ENCODE measurements at regions not wholly inside any gene's neighbourhood (a gene's known extent, or its start where the extent isn't known, plus 50 kb on each side); places are given as distances from the start of the nearest gene placed in this dataset.

DNA sequence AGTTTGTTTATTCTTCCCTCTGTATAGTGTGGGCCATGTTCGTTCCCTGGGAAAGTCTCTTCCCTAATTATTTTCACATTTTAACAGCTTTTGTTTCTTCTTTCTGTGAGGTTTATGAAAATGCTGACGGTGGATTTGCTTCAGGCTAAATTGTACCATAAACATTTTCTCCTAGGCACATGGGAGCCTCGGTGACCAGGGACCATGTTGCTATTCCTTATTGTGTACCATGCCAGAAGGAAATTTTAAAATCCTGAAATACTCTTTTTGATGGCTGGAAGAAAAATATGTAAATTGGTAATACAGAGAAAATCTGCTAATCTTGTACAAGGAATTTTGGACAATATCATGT lies 230.1 kb upstream of the JUN start:
- peak overlapping the region; percentile 86 for H3K27ac Mint-ChIP-seq (ENCODE audit: unreplicated experiment)
- peaks cover 42% of the 10 kb centered on the region for H3K4me1 Mint-ChIP-seq (ENCODE audit: unreplicated experiment)

GRCh38 chr1:59014827-59015226 lies 231.0 kb upstream of the JUN start:
- no peak overlapping the region for H3K4me3 Mint-ChIP-seq (ENCODE audit: unreplicated experiment)
- no peaks in the 10 kb centered on the region for H3K36me3 Mint-ChIP-seq (ENCODE audit: unreplicated experiment)
- H3K9me3 Mint-ChIP-seq (ENCODE audit: unreplicated experiment), result peaks cover 6% of the 10 kb centered on the region
- H3K4me1 Mint-ChIP-seq (ENCODE audit: unreplicated experiment), result peaks cover 45% of the 10 kb centered on the region
- DNase-seq (ENCODE audit: extremely low spot score, unreplicated experiment), result no peak
- no peak overlapping the region for H3K27ac Mint-ChIP-seq (ENCODE audit: unreplicated experiment)
- TF ChIP-seq, protein P1, sequence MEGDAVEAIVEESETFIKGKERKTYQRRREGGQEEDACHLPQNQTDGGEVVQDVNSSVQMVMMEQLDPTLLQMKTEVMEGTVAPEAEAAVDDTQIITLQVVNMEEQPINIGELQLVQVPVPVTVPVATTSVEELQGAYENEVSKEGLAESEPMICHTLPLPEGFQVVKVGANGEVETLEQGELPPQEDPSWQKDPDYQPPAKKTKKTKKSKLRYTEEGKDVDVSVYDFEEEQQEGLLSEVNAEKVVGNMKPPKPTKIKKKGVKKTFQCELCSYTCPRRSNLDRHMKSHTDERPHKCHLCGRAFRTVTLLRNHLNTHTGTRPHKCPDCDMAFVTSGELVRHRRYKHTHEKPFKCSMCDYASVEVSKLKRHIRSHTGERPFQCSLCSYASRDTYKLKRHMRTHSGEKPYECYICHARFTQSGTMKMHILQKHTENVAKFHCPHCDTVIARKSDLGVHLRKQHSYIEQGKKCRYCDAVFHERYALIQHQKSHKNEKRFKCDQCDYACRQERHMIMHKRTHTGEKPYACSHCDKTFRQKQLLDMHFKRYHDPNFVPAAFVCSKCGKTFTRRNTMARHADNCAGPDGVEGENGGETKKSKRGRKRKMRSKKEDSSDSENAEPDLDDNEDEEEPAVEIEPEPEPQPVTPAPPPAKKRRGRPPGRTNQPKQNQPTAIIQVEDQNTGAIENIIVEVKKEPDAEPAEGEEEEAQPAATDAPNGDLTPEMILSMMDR (IDR thresholded peaks at IDR 0.05), result no peak
- no peaks in the 10 kb centered on the region for H3K27me3 Mint-ChIP-seq (ENCODE audit: unreplicated experiment)

More for the DNA sequence above, 230.1 kb upstream of the JUN start:
- TF ChIP-seq, protein P1 (IDR thresholded peaks at IDR 0.05), result no peak
- Mint-ChIP-seq H3K9me3 (ENCODE audit: unreplicated experiment) (peaks cover 6% of the 10 kb centered on the region), H3K36me3 (ENCODE audit: unreplicated experiment) (no peaks in the 10 kb centered on the region), H3K4me3 (ENCODE audit: unreplicated experiment) (no peak overlapping the region), H3K27me3 (ENCODE audit: unreplicated experiment) (no peaks in the 10 kb centered on the region)
- DNase-seq (ENCODE audit: extremely low spot score, unreplicated experiment), result no peak

DNA sequence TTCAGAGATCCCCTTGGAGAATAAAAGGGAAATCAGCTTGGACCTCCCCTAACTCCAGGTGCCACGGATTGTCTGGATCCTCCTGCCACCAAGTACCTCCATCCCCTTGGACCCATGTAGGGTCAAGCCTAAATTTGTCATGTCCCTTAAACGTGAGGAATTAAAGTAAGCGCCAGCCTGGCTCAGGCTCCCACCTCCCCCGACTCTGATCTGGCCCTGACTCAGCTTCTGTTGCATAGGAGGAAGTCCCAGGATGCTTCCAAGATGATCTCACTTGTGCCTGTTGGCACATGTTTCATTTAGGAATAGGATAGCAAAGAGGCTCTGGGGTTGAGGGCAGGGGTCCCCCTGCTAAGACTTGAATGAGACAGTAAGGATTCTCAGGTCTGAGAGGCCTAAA lies 231.9 kb upstream of the JUN start:
- DNase-seq (ENCODE audit: extremely low spot score, unreplicated experiment), result no peak
- Mint-ChIP-seq H3K27ac (ENCODE audit: unreplicated experiment) (no peak overlapping the region), H3K4me3 (ENCODE audit: unreplicated experiment) (no peak overlapping the region), H3K27me3 (ENCODE audit: unreplicated experiment) (no peaks in the 10 kb centered on the region), H3K9me3 (ENCODE audit: unreplicated experiment) (peaks cover 6% of the 10 kb centered on the region), H3K36me3 (ENCODE audit: unreplicated experiment) (no peaks in the 10 kb centered on the region), H3K4me1 (ENCODE audit: unreplicated experiment) (peaks cover 54% of the 10 kb centered on the region)
- TF ChIP-seq, protein P1 (IDR thresholded peaks at IDR 0.05), result no peak

DNA sequence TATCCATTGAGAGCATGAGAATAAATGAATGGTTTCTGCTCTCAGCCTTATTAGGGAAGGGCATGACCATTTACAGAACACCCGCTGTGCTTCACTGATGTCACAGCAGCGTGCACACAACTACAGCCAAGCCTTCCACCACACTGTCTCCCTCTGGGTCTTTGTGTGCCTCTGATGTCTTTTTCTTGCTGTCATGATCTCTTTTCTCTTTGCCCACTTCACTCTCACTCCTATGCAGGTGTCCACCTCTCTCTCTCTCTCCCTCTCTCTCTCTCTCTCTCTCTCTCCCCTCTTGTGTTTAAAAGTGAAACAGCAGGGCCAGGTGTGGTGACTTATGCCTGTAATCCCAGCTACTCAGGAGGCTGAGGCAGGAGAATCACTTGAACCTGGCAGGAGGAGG lies 232.5 kb upstream of the JUN start:
- TF ChIP-seq, protein P1 (IDR thresholded peaks at IDR 0.05), result no peak
- H3K4me1 Mint-ChIP-seq (ENCODE audit: unreplicated experiment), result peaks cover 55% of the 10 kb centered on the region
- H3K27me3 Mint-ChIP-seq (ENCODE audit: unreplicated experiment), result no peaks in the 10 kb centered on the region
- no peak overlapping the region for H3K27ac Mint-ChIP-seq (ENCODE audit: unreplicated experiment)
- H3K36me3 Mint-ChIP-seq (ENCODE audit: unreplicated experiment), result no peaks in the 10 kb centered on the region
- H3K4me3 Mint-ChIP-seq (ENCODE audit: unreplicated experiment), result no peak overlapping the region
- no peak for DNase-seq (ENCODE audit: extremely low spot score, unreplicated experiment)
- H3K9me3 Mint-ChIP-seq (ENCODE audit: unreplicated experiment), result peaks cover 6% of the 10 kb centered on the region

DNA sequence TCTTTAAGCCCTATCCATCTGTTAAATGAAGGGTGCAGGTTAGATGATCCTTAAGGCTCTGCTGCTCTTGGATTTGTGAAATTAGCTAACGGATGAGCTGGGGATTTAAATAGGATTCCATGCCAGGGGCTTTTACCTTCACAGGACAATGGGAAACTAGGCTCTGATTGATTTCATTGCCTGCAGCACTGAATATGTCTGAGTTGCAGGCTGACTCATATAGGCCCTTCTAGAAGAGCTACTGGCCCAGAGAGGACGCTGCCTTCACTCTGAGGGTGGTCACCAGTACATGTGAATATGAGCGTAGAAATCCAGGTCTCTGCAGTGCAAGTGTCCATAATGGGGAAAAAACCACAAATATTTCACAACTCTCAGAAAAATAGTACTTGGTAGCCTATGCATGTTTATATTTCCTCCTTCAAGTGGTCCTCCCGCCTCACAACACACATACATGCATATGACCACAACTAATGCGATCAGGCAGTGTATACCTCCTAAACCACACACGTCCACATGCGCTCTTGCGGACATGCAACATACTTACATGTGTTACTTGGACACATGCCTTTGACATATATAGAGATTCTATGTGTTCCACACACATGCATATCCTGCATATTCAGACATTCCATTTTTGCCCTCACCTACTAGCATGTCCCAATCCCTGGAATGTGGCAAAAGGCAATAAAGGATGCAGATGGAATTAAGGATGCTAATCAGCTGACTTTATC lies 233.8 kb upstream of the JUN start:
- no peak overlapping the region for H3K27ac Mint-ChIP-seq (ENCODE audit: unreplicated experiment)
- peaks cover 6% of the 10 kb centered on the region for H3K9me3 Mint-ChIP-seq (ENCODE audit: unreplicated experiment)
- TF ChIP-seq, protein P1 (IDR thresholded peaks at IDR 0.05), result no peak
- H3K4me3 Mint-ChIP-seq (ENCODE audit: unreplicated experiment), result no peak overlapping the region
- no peaks in the 10 kb centered on the region for H3K27me3 Mint-ChIP-seq (ENCODE audit: unreplicated experiment)
- no peak for DNase-seq (ENCODE audit: extremely low spot score, unreplicated experiment)
- H3K4me1 Mint-ChIP-seq (ENCODE audit: unreplicated experiment), result peaks cover 55% of the 10 kb centered on the region
- H3K36me3 Mint-ChIP-seq (ENCODE audit: unreplicated experiment), result no peaks in the 10 kb centered on the region

Measured in osteocyte (in vitro differentiated cells).